IPS DF 6.9 (cell line): ENCODE measurements at regions not wholly inside any gene's neighbourhood (a gene's known extent, or its start where the extent isn't known, plus 50 kb on each side); places are given as distances from the start of the nearest gene placed in this dataset.

ENCODE experiments used
- DNase-seq: peaks from one replicate; pipeline ENCODE4 v3.0.0-alpha.2; 2013; ENCODE audit warnings: low read depth, low spot score
- H3K27ac ChIP-seq: one replicate; pipeline ENCODE4 v1.5.1; 2013; ENCODE audit warnings: low read length, control low read depth
- H3K27me3 ChIP-seq: 2 replicates; pipeline ENCODE4 v1.6.1; 2013; ENCODE audit warnings: mild to moderate bottlenecking, low read length; ENCODE audit not compliant: control insufficient read depth, insufficient read depth
- H3K36me3 ChIP-seq: 2 replicates; pipeline ENCODE4 v1.6.1; 2013; ENCODE audit warnings: low read length; ENCODE audit not compliant: control insufficient read depth, insufficient read depth
- H3K4me1 ChIP-seq: 2 replicates; pipeline ENCODE4 v1.6.1; 2013; ENCODE audit warnings: low read length; ENCODE audit not compliant: control insufficient read depth, insufficient read depth
- H3K4me3 ChIP-seq: 2 replicates; pipeline ENCODE4 v1.5.1; 2013; ENCODE audit warnings: mild to moderate bottlenecking, low read length
- H3K9me3 ChIP-seq: 2 replicates; pipeline ENCODE4 v1.6.1; 2013; ENCODE audit warnings: low read length, inconsistent platforms; ENCODE audit not compliant: control insufficient read depth, insufficient read depth
- WGBS: extraction: QIAGEN DNeasy Blood & Tissue Kit; methylation state at CpG from one replicate; pipeline ENCODE4 v1.1.7; 2013; ENCODE audit warnings: mixed read lengths, missing lambda C conversion rate; ENCODE audit not compliant: insufficient read length, insufficient coverage; 5-methylcytosine and 5-hydroxymethylcytosine counted together

- Histone ChIP-seq H3K4me1 (no peaks in the 10 kb centered on the region), H3K9me3 (no peaks in the 10 kb centered on the region), H3K27ac (no peak overlapping the region), H3K27me3 (no peaks in the 10 kb centered on the region), H3K36me3 (no peaks in the 10 kb centered on the region), H3K4me3 (no peak overlapping the region)
- no peak for DNase-seq
Observed at GRCh38 chr3:178146406-178146831, 389.8 kb upstream of the KCNMB2 start.

GRCh38 chr3:178147001-178147400, 389.2 kb upstream of the KCNMB2 start:
- Histone ChIP-seq H3K4me1 (no peaks in the 10 kb centered on the region), H3K36me3 (no peaks in the 10 kb centered on the region), H3K9me3 (no peaks in the 10 kb centered on the region), H3K27me3 (no peaks in the 10 kb centered on the region), H3K4me3 (no peak overlapping the region), H3K27ac (no peak overlapping the region)
- DNase-seq = no peak

GRCh38 chr3:178152031-178152806, 384.0 kb upstream of the KCNMB2 start:
- no CpG with 5 or more reads among the region's 8 CpGs for WGBS
- no peaks in the 10 kb centered on the region for H3K27me3 ChIP-seq
- no peak overlapping the region for H3K27ac ChIP-seq
- H3K36me3 ChIP-seq = no peaks in the 10 kb centered on the region; the same call in 1 of the 2 replicates
- H3K9me3 ChIP-seq = no peaks in the 10 kb centered on the region
- DNase-seq = no peak
- no peak overlapping the region for H3K4me3 ChIP-seq
- H3K4me1 ChIP-seq = 0 out of 2 replicates have a peak, but pooled peaks cover 2% of the 10 kb centered on the region

- DNase-seq = no peak
- Histone ChIP-seq H3K4me1 (0 out of 2 replicates have a peak, but pooled peaks cover 2% of the 10 kb centered on the region), H3K9me3 (no peaks in the 10 kb centered on the region), H3K27ac (no peak overlapping the region), H3K36me3 (no peaks in the 10 kb centered on the region; the same call in 1 of the 2 replicates), H3K4me3 (no peak overlapping the region), H3K27me3 (no peaks in the 10 kb centered on the region)
Observed at GRCh38 chr3:178152988-178153387, 383.2 kb upstream of the KCNMB2 start.

GRCh38 chr3:178155521-178155920, 380.7 kb upstream of the KCNMB2 start:
- Histone ChIP-seq H3K4me1 (peaks cover 3% of the 10 kb centered on the region; the same call in 1 of the 2 replicates), H3K36me3 (no peaks in the 10 kb centered on the region; the same call in 1 of the 2 replicates), H3K9me3 (no peaks in the 10 kb centered on the region), H3K4me3 (no peak overlapping the region), H3K27ac (no peak overlapping the region), H3K27me3 (no peaks in the 10 kb centered on the region)
- WGBS = no CpG with 5 or more reads among the region's 2 CpGs
- no peak for DNase-seq

GRCh38 chr3:178156301-178156700, 379.9 kb upstream of the KCNMB2 start:
- Histone ChIP-seq H3K9me3 (no peaks in the 10 kb centered on the region), H3K27me3 (no peaks in the 10 kb centered on the region), H3K4me1 (peaks cover 3% of the 10 kb centered on the region; the same call in 1 of the 2 replicates), H3K27ac (no peak overlapping the region), H3K4me3 (no peak overlapping the region), H3K36me3 (no peaks in the 10 kb centered on the region; the same call in 1 of the 2 replicates)
- DNase-seq = no peak
- no CpG with 5 or more reads among the region's 4 CpGs for WGBS

- no peaks in the 10 kb centered on the region; the same call in 1 of the 2 replicates for H3K36me3 ChIP-seq
- peaks cover 1% of the 10 kb centered on the region; the same call in 1 of the 2 replicates for H3K4me1 ChIP-seq
- H3K9me3 ChIP-seq = no peaks in the 10 kb centered on the region
- peak; percentile 25 for DNase-seq
- no peak overlapping the region for H3K4me3 ChIP-seq
- peak overlapping the region; percentile 37 for H3K27ac ChIP-seq
- no peaks in the 10 kb centered on the region for H3K27me3 ChIP-seq
- no CpG with 5 or more reads among the region's 2 CpGs for WGBS
Observed at GRCh38 chr3:178159691-178160220, 376.5 kb upstream of the KCNMB2 start.

- Histone ChIP-seq H3K4me3 (no peak overlapping the region), H3K4me1 (no peaks in the 10 kb centered on the region), H3K27ac (no peak overlapping the region), H3K36me3 (no peaks in the 10 kb centered on the region), H3K9me3 (no peaks in the 10 kb centered on the region), H3K27me3 (no peaks in the 10 kb centered on the region)
- WGBS = no CpG with 5 or more reads among the region's 2 CpGs
- DNase-seq = no peak
Observed at GRCh38 chr3:178169421-178169820, 366.8 kb upstream of the KCNMB2 start.

GRCh38 chr3:178170698-178171535, 365.3 kb upstream of the KCNMB2 start:
- Histone ChIP-seq H3K27ac (no peak overlapping the region), H3K4me1 (no peaks in the 10 kb centered on the region), H3K4me3 (no peak overlapping the region), H3K36me3 (no peaks in the 10 kb centered on the region), H3K27me3 (no peaks in the 10 kb centered on the region), H3K9me3 (no peaks in the 10 kb centered on the region)
- no CpG with 5 or more reads among the region's 4 CpGs for WGBS
- no peak for DNase-seq

GRCh38 chr3:178172121-178172520, 364.1 kb upstream of the KCNMB2 start:
- Histone ChIP-seq H3K27ac (no peak overlapping the region), H3K27me3 (no peaks in the 10 kb centered on the region), H3K4me3 (no peak overlapping the region), H3K9me3 (no peaks in the 10 kb centered on the region), H3K36me3 (no peaks in the 10 kb centered on the region), H3K4me1 (no peaks in the 10 kb centered on the region)
- no peak for DNase-seq
- WGBS = no CpG with 5 or more reads among the region's 2 CpGs
